ENCODE measurements at regions not wholly inside any gene's neighbourhood (a gene's known extent, or its start where the extent isn't known, plus 50 kb on each side); places are given as distances from the start of the nearest gene placed in this dataset.

- TF ChIP-seq YY1 (IDR thresholded peaks at IDR 0.05; ENCODE audit: insufficient read depth, insufficient read length): no peak
- no peak for TF ChIP-seq SUZ12 (IDR thresholded peaks at IDR 0.05; ENCODE audit: extremely low read depth, insufficient read depth, insufficient read length)
- TF ChIP-seq ZNF274 (IDR thresholded peaks at IDR 0.05; ENCODE audit: low read depth, low read length): no peak
Observed at GRCh38 chr11:28457481-28458065, 349.4 kb downstream of the METTL15 start.

Data from NT2/D1 (cell line).